ENCODE measurements at regions not wholly inside any gene's neighbourhood (a gene's known extent, or its start where the extent isn't known, plus 50 kb on each side); places are given as distances from the start of the nearest gene placed in this dataset.

GRCh38 chr15:37856109-37856508 lies 78.3 kb upstream of the TMCO5A start:
- DNase-seq: no peak
- TF ChIP-seq, protein P1, sequence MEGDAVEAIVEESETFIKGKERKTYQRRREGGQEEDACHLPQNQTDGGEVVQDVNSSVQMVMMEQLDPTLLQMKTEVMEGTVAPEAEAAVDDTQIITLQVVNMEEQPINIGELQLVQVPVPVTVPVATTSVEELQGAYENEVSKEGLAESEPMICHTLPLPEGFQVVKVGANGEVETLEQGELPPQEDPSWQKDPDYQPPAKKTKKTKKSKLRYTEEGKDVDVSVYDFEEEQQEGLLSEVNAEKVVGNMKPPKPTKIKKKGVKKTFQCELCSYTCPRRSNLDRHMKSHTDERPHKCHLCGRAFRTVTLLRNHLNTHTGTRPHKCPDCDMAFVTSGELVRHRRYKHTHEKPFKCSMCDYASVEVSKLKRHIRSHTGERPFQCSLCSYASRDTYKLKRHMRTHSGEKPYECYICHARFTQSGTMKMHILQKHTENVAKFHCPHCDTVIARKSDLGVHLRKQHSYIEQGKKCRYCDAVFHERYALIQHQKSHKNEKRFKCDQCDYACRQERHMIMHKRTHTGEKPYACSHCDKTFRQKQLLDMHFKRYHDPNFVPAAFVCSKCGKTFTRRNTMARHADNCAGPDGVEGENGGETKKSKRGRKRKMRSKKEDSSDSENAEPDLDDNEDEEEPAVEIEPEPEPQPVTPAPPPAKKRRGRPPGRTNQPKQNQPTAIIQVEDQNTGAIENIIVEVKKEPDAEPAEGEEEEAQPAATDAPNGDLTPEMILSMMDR (IDR thresholded peaks at IDR 0.05): no peak
- no peaks in the 10 kb centered on the region for H3K9me3 ChIP-seq
- intact Hi-C loops (cut with DNase I): no loop called here
- H3K27me3 ChIP-seq: no peaks in the 10 kb centered on the region
- H3K4me1 ChIP-seq: no peaks in the 10 kb centered on the region
- no peak overlapping the region for H3K4me3 ChIP-seq
- no peak for ATAC-seq
- H3K36me3 ChIP-seq: no peaks in the 10 kb centered on the region
- no peak overlapping the region for H3K27ac ChIP-seq

GRCh38 chr15:37860896-37861295 lies 73.5 kb upstream of the TMCO5A start:
- DNase-seq: no peak
- H3K27ac ChIP-seq: no peak overlapping the region
- H3K27me3 ChIP-seq: no peaks in the 10 kb centered on the region
- H3K9me3 ChIP-seq: peaks cover 0 to 2% of the 10 kb centered on the region in 2 donors
- intact Hi-C loops (cut with DNase I): no loop called here
- no peak overlapping the region for H3K4me3 ChIP-seq
- H3K4me1 ChIP-seq: no peaks in the 10 kb centered on the region
- ATAC-seq: no peak
- no peaks in the 10 kb centered on the region for H3K36me3 ChIP-seq
- TF ChIP-seq, protein P1 (IDR thresholded peaks at IDR 0.05): no peak

DNA sequence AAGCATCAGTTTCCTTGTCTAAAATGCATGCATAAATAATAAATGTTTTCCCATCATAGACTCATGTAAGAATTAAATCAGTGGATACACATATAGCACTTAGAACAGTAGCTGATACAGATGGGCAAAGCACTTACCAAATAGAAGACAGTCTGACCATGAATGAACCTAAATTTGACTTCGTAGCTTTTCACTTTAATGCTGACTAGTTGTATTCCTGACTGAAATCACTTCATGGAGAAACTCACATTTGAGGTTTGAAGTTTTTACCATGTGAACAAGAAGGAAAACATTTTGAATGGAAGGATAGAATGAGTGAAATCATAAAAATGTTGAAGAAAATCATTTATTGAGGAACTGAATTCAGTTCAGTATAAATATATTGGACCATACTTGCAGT lies 68.8 kb upstream of the TMCO5A start:
- DNase-seq (no peak), ATAC-seq (no peak)
- H3K4me3 ChIP-seq: no peak overlapping the region
- no peaks in the 10 kb centered on the region for H3K36me3 ChIP-seq
- H3K4me1 ChIP-seq: no peaks in the 10 kb centered on the region
- H3K27me3 ChIP-seq: no peaks in the 10 kb centered on the region
- H3K9me3 ChIP-seq: peaks cover 0 to 2% of the 10 kb centered on the region in 2 donors
- no peak overlapping the region for H3K27ac ChIP-seq
- intact Hi-C loops (cut with DNase I): no loop called here
- TF ChIP-seq, protein P1 (IDR thresholded peaks at IDR 0.05): no peak

DNA sequence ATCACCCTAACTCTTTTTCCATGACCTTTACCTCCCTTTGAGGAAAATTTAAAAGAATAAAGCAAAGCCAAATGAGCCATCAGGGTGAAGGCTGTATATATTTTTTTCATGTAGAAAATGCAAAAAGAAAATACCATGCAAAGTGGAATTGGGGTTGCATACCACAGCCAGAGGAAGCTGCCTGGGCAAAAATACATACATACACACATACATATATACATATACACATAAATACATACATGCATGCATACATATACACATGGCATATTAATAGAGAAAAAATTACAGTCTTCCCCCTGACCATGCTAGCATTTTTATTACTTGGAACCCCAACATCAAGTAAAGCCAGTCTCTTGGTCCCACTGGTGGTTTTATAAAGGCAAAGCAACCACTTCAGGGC lies 63.7 kb upstream of the TMCO5A start:
- intact Hi-C loops (cut with DNase I): no loop called here
- H3K27me3 ChIP-seq: no peaks in the 10 kb centered on the region
- ATAC-seq (no peak), DNase-seq (no peak)
- H3K4me1 ChIP-seq: no peaks in the 10 kb centered on the region
- no peak overlapping the region for H3K27ac ChIP-seq
- H3K36me3 ChIP-seq: no peaks in the 10 kb centered on the region
- H3K9me3 ChIP-seq: no peaks in the 10 kb centered on the region
- TF ChIP-seq, protein P1 (IDR thresholded peaks at IDR 0.05): no peak
- H3K4me3 ChIP-seq: no peak overlapping the region

DNA sequence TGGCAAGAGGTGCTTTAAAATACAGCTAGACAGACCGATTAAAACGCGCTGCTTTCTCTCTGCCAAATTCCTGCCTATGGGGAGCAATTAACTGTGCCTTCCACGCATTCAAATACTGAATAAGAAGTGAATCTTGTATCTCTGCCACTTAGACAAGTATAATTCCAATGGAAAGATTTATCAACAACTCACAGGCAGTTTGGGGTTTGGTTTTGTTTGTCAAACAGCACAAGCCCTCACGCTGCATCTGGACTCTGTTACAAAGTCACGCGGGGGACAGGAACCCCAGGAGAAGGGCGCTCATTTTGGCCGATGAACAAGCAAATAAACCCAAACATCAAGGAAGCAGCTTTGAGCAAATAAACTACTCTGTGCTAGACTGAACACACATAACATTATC lies 61.8 kb upstream of the TMCO5A start:
- Histone ChIP-seq H3K27me3 (no peaks in the 10 kb centered on the region), H3K4me3 (no peak overlapping the region), H3K27ac (no peak overlapping the region), H3K9me3 (no peaks in the 10 kb centered on the region), H3K36me3 (no peaks in the 10 kb centered on the region), H3K4me1 (no peaks in the 10 kb centered on the region)
- no peak for ATAC-seq
- TF ChIP-seq, protein P1 (IDR thresholded peaks at IDR 0.05): no peak
- DNase-seq: peak in 2 of 4 donors; percentile 3 to 12
- intact Hi-C loops (cut with DNase I): no loop called here

Data from left lung (tissue), 4 donors.